ENCODE measurements at regions not wholly inside any gene's neighbourhood (a gene's known extent, or its start where the extent isn't known, plus 50 kb on each side); places are given as distances from the start of the nearest gene placed in this dataset.

- intact Hi-C loops (cut with DNase I; ENCODE audit: low total_unique reads) (no loop called here), in situ Hi-C loops (cut with MboI; ENCODE audit: low sequenced_read_pairs in 4 of 4) (no loop called here)
- ATAC-seq (no peak), DNase-seq (no peak)
- Histone ChIP-seq H3K4me3 (no peak overlapping the region), H3K27me3 (no peaks in the 10 kb centered on the region), H3K27ac (no peak overlapping the region), H3K4me1 (no peaks in the 10 kb centered on the region), H3K36me3 (no peaks in the 10 kb centered on the region), H3K9me3 (no peaks in the 10 kb centered on the region)
- no peak for TF ChIP-seq CTCF (IDR thresholded peaks at IDR 0.05 in 4 of 5, conservative IDR thresholded peaks at IDR 0.05 in 1 of 5)
- no peak for TF ChIP-seq POLR2A (IDR thresholded peaks at IDR 0.05)
These were observed 51.6 kb upstream of the PRDM8 start for GRCh38 chr4:80145739-80146138.

GRCh38 chr4:80144676-80145470, 52.4 kb upstream of the PRDM8 start:
- intact Hi-C loops (cut with DNase I; ENCODE audit: low total_unique reads) = no loop called here
- no peak overlapping the region for H3K4me3 ChIP-seq
- no peaks in the 10 kb centered on the region for H3K27me3 ChIP-seq
- ATAC-seq = no peak
- no peaks in the 10 kb centered on the region for H3K9me3 ChIP-seq
- no peaks in the 10 kb centered on the region for H3K4me1 ChIP-seq
- H3K27ac ChIP-seq = no peak overlapping the region
- H3K36me3 ChIP-seq = no peaks in the 10 kb centered on the region
- DNase-seq = no peak
- in situ Hi-C loops (cut with MboI; ENCODE audit: low sequenced_read_pairs in 4 of 4) = no loop called here
- TF ChIP-seq POLR2A (IDR thresholded peaks at IDR 0.05) (no peak), CTCF (IDR thresholded peaks at IDR 0.05 in 4 of 5, conservative IDR thresholded peaks at IDR 0.05 in 1 of 5) (no peak)

- Histone ChIP-seq H3K9me3 (no peaks in the 10 kb centered on the region), H3K27ac (no peak overlapping the region), H3K36me3 (no peaks in the 10 kb centered on the region), H3K4me3 (no peak overlapping the region), H3K27me3 (no peaks in the 10 kb centered on the region), H3K4me1 (no peaks in the 10 kb centered on the region)
- no peak for ATAC-seq
- no peak for DNase-seq
- TF ChIP-seq CTCF (IDR thresholded peaks at IDR 0.05 in 4 of 5, conservative IDR thresholded peaks at IDR 0.05 in 1 of 5) (no peak), POLR2A (IDR thresholded peaks at IDR 0.05) (no peak)
- intact Hi-C loops (cut with DNase I; ENCODE audit: low total_unique reads) = no loop called here
- in situ Hi-C loops (cut with MboI; ENCODE audit: low sequenced_read_pairs in 4 of 4) = no loop called here
These were observed 54.0 kb upstream of the PRDM8 start for GRCh38 chr4:80143307-80143679.

- no peak overlapping the region for H3K4me3 ChIP-seq
- TF ChIP-seq CTCF (IDR thresholded peaks at IDR 0.05 in 4 of 5, conservative IDR thresholded peaks at IDR 0.05 in 1 of 5) = no peak
- no peak for TF ChIP-seq POLR2A (IDR thresholded peaks at IDR 0.05)
- no peaks in the 10 kb centered on the region for H3K27me3 ChIP-seq
- no peak for ATAC-seq
- H3K27ac ChIP-seq = no peak overlapping the region
- H3K4me1 ChIP-seq = no peaks in the 10 kb centered on the region
- DNase-seq = no peak
- intact Hi-C loops (cut with DNase I; ENCODE audit: low total_unique reads) (no loop called here), in situ Hi-C loops (cut with MboI; ENCODE audit: low sequenced_read_pairs in 4 of 4) (no loop called here)
- H3K9me3 ChIP-seq = no peaks in the 10 kb centered on the region
- no peaks in the 10 kb centered on the region for H3K36me3 ChIP-seq
These were observed 54.7 kb upstream of the PRDM8 start for GRCh38 chr4:80142394-80143306.

Measured in gastrocnemius medialis (tissue), 4 donors.